GM21390 (cell line): ENCODE measurements at regions not wholly inside any gene's neighbourhood (a gene's known extent, or its start where the extent isn't known, plus 50 kb on each side); places are given as distances from the start of the nearest gene placed in this dataset.
"Not testable (repeated sequence)": the region's sequence is repeated elsewhere in the genome, so short reads cannot be mapped to it uniquely, and the experiment has no call there.

Experiments
- ATAC-seq: cut with Tn5 transposase; IDR thresholded peaks from one replicate; pipeline ENCODE4 v1.9.1; 2021; ENCODE audit not compliant: unreplicated experiment

GRCh38 chr3:3476669-3477068 is 297.2 kb upstream of the CRBN start:
- no peak for ATAC-seq

GRCh38 chr3:3468596-3468995 is 289.1 kb upstream of the CRBN start:
- ATAC-seq: no peak

- ATAC-seq: no peak
Observed at GRCh38 chr3:3464131-3464530, 284.6 kb upstream of the CRBN start.

- ATAC-seq: no peak
Observed at GRCh38 chr3:3461317-3461716, 281.8 kb upstream of the CRBN start.

- ATAC-seq: no peak
Observed at GRCh38 chr3:3448468-3448867, 269.0 kb upstream of the CRBN start.

GRCh38 chr3:3447641-3448040 is 268.1 kb upstream of the CRBN start:
- ATAC-seq: no peak

- ATAC-seq: no peak
Observed at GRCh38 chr3:3446251-3446650, 266.8 kb upstream of the CRBN start.

- ATAC-seq: no peak
Observed at GRCh38 chr3:3443482-3443881, 264.0 kb upstream of the CRBN start.

GRCh38 chr3:3433711-3434110 is 254.2 kb upstream of the CRBN start:
- ATAC-seq: no peak

- no peak for ATAC-seq
Observed at GRCh38 chr3:3429841-3430240, 250.3 kb upstream of the CRBN start.

- not testable (repeated sequence) for ATAC-seq
Observed at GRCh38 chr3:3407707-3408106, 228.2 kb upstream of the CRBN start.

GRCh38 chr3:3405131-3405530 is 225.6 kb upstream of the CRBN start:
- no peak for ATAC-seq

- no peak for ATAC-seq
Observed at GRCh38 chr3:3403700-3404099, 224.2 kb upstream of the CRBN start.

- no peak for ATAC-seq
Observed at GRCh38 chr3:3392946-3393345, 213.5 kb upstream of the CRBN start.

GRCh38 chr3:3383461-3383860 is 204.0 kb upstream of the CRBN start:
- ATAC-seq: no peak

- no peak for ATAC-seq
Observed at GRCh38 chr3:3372210-3372777, 192.8 kb upstream of the CRBN start.

GRCh38 chr3:3368306-3368705 is 188.8 kb upstream of the CRBN start:
- no peak for ATAC-seq

- ATAC-seq: no peak
Observed at GRCh38 chr3:3366386-3366785, 186.9 kb upstream of the CRBN start.

- no peak for ATAC-seq
Observed at GRCh38 chr3:3365716-3366115, 186.2 kb upstream of the CRBN start.

GRCh38 chr3:3356846-3357245 is 177.4 kb upstream of the CRBN start:
- ATAC-seq: no peak

GRCh38 chr3:3355442-3355841 is 176.0 kb upstream of the CRBN start:
- ATAC-seq: no peak

- ATAC-seq: peak; percentile 86
Observed at GRCh38 chr3:3353153-3353552, 173.7 kb upstream of the CRBN start.

GRCh38 chr3:3351226-3351625 is 171.7 kb upstream of the CRBN start:
- ATAC-seq: no peak

- not testable (repeated sequence) for ATAC-seq
Observed at GRCh38 chr3:3347056-3347455, 167.6 kb upstream of the CRBN start.
